Stimulated activated CD4-positive, alpha-beta T cell treated with anti-CD3 and anti-CD28 coated beads, TNF-alpha, amount 100 ng/mL, for 24 hours (primary cell): ENCODE measurements at regions not wholly inside any gene's neighbourhood (a gene's known extent, or its start where the extent isn't known, plus 50 kb on each side); places are given as distances from the start of the nearest gene placed in this dataset.
"Not testable (repeated sequence)": the region's sequence is repeated elsewhere in the genome, so short reads cannot be mapped to it uniquely, and the experiment has no call there.

Experiments
- DNase-seq, 3 experiments: peaks; one replicate each; pipeline ENCODE4 v3.0.0-alpha.2; 2020; ENCODE audit warnings: low read depth in 3 of 3

DNA sequence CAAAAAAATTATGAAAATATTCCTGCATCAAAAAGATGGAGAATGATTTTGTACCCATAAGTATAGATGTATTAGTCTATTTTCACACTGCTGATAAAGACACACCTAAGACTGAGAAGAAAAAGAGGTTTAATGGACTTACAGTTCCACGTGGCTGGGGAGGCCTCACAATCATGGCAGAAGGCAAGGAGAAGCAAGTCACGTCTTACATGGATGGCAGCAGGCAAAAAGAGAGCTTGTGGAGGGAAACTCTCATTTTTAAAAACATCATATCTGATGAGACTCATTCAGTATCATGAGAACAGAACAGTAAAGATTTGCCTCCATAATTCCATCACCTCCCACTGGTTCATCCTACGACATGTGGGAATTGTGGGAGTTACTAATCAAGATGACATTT lies 979.8 kb downstream of the TDRD15 start:
- not testable (repeated sequence) for DNase-seq

- DNase-seq = no peak
Observed at GRCh38 chr2:22110244-22110651, 986.5 kb downstream of the TDRD15 start.

GRCh38 chr2:22124003-22124402 lies 1000.2 kb downstream of the TDRD15 start:
- no peak for DNase-seq

DNA sequence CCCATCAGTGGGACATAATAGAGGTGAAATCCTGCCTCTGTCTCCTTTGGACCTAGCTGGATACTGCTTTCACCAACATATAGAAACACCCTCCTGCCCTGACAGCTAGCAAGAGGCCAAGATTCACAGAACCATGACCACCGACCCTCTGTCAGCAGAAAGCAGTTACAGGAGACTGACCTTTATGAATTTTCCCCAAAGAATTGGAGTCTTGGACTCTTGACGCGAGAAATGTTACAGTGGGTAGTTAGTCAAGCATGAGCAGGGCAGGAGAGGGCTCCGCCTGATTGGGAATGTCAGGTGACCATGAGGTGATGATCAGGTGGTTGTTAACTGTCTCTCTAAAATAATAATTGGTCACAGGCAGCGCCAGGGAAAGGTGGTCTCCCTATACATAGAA lies 1002.3 kb downstream of the TDRD15 start:
- no peak for DNase-seq

- no peak for DNase-seq
Observed at GRCh38 chr2:22126978-22127377, 1003.2 kb downstream of the TDRD15 start.

- DNase-seq = no peak
Observed at GRCh38 chr2:22134421-22134820, 1010.7 kb downstream of the TDRD15 start.

- no peak for DNase-seq
Observed at GRCh38 chr2:22136446-22136845, 1012.7 kb downstream of the TDRD15 start.

GRCh38 chr2:22143840-22144239 lies 1020.1 kb downstream of the TDRD15 start:
- DNase-seq = no peak

DNA sequence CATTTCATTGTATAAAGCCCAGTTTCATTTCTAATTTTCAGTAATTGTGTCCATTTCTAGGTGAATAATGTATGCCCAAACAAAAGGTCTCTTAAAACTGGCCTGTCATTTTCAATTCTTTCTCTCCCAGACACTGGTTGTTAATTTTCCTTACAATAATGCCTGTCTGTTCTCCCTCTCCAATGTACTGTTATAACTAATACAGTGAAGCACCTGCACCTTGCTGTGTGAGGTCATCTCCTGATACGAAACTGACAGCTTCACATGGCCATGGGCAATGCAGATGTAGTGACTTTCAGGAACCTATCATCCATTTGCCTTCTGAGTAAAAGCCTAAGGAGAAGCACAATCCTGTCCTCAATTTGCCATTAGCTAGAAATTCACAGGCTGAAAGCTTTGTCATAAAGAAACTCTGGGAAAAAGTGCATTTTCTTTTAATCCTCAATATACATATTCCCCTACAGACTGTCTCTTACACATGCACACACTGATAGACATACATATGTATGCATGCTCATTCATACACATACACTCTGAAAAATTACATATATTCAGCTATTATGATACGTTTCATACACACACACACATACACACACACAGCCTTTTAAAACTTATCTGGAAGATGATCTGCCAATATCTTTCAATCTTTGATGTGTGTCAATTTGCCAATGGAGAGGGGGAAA lies 1030.3 kb downstream of the TDRD15 start:
- no peak for DNase-seq

DNA sequence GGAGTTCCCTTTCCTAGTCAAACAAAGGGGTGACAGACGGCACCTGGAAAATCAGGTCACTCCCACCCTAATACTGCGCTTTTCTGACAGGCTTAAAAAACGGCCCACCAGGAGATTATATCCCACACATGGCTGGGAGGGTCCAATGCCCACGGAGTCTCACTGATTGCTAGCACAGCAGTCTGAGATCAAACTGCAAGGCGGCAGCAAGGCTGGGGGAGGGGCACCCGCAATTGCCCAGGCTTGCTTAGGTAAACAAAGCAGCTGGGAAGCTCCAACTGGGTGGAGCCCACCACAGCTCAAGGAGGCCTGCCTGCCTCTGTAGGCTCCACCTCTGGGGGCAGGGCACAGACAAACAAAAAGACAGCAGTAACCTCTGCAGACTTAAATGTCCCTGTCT lies 1032.9 kb downstream of the TDRD15 start:
- not testable (repeated sequence) for DNase-seq

GRCh38 chr2:22167256-22167655 lies 1043.5 kb downstream of the TDRD15 start:
- no peak for DNase-seq

DNA sequence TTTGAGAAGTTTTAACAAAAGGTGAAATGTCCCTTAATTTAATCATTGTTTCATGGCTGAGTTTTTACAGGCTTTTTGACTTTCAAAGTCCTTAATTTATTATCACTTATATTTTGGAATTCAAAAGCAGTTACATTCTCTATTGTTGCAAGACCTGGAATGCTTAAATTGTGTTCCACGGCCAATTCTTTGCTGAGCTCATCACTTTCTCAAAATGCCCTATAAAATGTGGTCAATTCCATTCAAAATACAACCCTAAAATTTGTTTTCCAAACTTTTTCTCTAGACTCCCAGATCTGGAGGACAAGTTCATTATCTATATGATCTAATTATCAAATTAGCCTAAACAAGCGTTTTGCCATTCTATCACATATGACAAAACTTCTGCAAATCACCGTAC lies 1051.2 kb downstream of the TDRD15 start:
- DNase-seq = no peak

DNA sequence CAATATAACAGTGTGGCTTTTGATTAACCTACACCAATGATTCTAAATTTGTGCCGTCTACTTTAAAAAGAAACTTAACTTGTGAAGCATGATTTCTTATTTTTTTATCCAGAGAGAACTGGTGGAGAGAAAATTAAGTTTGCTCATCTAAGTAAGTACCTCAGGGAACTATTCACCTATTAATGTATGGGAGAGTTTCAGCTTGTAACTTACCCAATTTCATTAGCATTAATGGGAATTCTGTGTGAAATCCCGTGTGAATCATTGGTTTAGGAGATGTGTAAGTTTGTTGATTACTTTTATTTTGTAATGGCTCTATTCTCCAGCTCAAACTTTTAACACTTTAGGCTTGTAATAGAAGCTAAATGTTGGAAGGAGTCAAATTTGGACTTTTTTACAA lies 1061.5 kb downstream of the TDRD15 start:
- no peak for DNase-seq

DNA sequence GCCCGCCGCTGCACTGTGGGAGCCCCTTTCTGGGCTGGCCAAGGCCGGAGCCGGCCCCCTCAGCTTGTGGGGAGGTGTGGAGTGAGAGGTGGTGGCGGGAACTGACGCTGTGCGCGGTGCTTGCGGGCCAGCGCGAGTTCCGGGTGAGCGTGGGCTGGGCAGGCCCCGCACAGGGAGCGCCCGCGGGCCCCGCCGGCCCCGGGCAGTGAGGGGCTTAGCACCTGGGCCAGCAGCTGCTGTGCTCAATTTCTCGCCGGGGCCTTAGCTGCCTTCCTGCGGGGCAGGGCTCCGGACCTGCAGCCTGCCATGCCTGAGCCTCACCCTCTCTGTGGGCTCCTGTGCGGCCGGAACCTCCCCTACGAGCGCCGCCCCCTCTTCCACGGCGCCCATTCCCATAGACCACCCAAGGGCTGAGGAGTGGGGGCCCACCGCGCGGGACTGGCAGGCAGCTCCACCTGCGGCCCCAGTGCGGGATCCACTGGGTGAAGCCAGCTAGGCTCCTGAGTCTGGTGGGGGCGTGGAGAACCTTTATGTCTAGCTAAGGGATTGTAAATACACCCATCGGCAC lies 1062.6 kb downstream of the TDRD15 start:
- not testable (repeated sequence) for DNase-seq

GRCh38 chr2:22189893-22190480 lies 1066.2 kb downstream of the TDRD15 start:
- DNase-seq = no peak

GRCh38 chr2:22194218-22194617 lies 1070.5 kb downstream of the TDRD15 start:
- no peak for DNase-seq

- no peak for DNase-seq
Observed at GRCh38 chr2:22196806-22197205, 1073.0 kb downstream of the TDRD15 start.

DNA sequence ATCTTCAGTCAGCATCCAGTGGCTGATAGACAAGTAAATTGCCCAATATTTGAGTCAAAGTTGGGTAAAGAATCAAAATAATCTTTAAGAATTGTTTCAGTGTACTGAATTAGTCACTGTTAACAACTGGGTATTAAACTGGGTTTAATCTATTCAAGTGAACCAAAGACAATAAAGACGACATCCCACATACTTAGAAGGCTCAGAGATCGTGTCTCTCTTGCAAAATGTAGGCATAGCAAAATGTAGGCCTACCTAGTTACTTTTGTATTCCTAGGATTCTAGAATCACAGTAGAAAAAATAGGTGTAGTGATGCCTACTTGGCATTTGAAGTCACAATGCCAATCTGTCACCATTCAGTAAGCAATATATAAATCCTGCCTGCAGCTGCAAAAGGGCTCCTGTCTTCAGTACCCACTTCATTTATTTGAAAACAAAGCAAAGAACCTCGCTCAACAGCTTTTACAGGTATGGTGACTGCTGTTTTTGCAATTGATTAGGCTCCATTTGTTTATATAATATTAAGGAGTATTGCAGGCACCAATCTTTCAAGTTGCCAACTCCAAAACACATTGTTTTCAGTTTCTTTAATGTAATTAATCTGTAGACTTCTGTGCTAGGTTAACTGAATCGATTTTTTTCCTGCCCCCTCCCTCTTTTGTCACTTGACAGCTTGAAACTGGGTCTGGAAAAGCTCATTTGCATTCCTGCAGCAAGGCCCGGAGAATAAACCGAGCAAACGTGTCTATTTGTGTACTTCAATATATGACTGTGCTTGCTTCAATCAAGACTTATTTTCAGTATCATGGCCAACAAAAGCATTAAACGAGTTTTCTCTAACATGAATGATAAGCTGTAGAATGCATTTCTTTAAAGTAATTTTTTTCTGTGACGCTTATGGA lies 1074.9 kb downstream of the TDRD15 start:
- no peak for DNase-seq

DNA sequence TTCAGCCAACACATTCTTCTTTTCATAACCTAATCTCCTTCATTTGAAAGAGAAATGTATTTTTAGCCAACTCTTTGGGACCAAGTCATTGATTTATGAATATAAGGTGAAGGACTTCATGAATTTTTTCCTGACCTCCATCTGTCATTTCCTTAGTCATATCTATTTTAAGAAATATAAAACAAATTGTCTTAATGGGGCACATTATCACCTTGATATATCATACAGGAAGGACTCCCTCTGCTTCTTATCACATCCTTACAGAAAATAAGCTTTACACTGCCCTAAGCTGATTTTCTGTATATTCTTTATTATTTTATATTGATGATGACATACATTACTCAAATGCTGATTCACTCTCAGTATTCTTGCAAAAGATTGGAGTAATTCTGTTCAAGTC lies 1076.2 kb downstream of the TDRD15 start:
- DNase-seq = no peak

DNA sequence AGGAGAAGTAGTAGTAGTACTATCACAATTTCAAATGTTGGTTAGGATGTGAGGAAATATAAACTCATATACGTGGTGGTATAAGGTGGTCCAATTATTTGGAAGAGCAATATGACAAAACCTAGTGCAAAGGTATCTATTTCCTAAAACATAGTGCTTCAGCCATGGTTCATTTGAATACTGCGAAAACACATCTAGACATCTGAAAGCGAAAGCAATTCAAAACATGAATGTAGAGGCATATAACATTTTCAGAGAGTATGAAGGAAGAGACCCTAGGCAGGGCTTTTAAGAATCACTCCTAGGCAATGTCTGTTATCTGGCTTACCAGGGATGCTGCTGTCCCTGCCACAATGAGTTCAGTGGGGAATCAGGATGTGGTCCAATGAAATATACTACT lies 1085.8 kb downstream of the TDRD15 start:
- DNase-seq = no peak

GRCh38 chr2:22213237-22213636 lies 1089.5 kb downstream of the TDRD15 start:
- DNase-seq = no peak

DNA sequence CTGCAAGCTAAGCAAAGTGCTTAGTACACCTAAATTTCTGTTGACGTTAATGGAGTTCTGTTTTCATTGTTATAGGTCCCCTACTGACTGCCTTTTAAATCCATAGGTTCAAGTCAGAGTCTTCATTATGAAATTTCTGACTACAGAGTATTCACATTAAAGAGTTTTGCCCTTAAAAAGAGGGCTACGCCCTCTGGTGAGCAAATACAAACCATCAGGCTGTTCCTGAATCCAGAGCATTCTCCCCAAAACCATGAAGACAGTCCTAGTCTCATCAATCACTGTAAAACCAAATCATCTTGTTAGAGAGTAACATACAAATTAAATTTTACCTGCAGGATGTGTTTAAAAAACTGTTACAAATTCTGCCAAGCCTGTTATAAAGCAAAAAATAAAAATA lies 1091.7 kb downstream of the TDRD15 start:
- no peak for DNase-seq
